ENCODE measurements at regions not wholly inside any gene's neighbourhood (a gene's known extent, or its start where the extent isn't known, plus 50 kb on each side); places are given as distances from the start of the nearest gene placed in this dataset.
"Not testable (repeated sequence)": the region's sequence is repeated elsewhere in the genome, so short reads cannot be mapped to it uniquely, and the experiment has no call there.

GRCh38 chr10:106296750-106297392 is 867.6 kb downstream of the SORCS1 start:
- no peak for DNase-seq (ENCODE audit: low spot score)

- DNase-seq (ENCODE audit: low spot score) = no peak
Measured at GRCh38 chr10:106284802-106285587, 879.5 kb downstream of the SORCS1 start.

GRCh38 chr10:106280896-106281460 is 883.5 kb downstream of the SORCS1 start:
- DNase-seq (ENCODE audit: low spot score) = no peak

- DNase-seq (ENCODE audit: low spot score) = no peak
Measured at GRCh38 chr10:106278383-106278782, 886.1 kb downstream of the SORCS1 start.

- DNase-seq (ENCODE audit: low spot score) = no peak
Measured at GRCh38 chr10:106271237-106271636, 893.3 kb downstream of the SORCS1 start.

GRCh38 chr10:106268000-106268399 is 896.5 kb downstream of the SORCS1 start:
- DNase-seq (ENCODE audit: low spot score) = no peak

- no peak for DNase-seq (ENCODE audit: low spot score)
Measured at GRCh38 chr10:106267591-106267990, 896.9 kb downstream of the SORCS1 start.

GRCh38 chr10:106257432-106257831 is 907.1 kb downstream of the SORCS1 start:
- not testable (repeated sequence) for DNase-seq (ENCODE audit: low spot score)

- DNase-seq (ENCODE audit: low spot score) = no peak
Measured at GRCh38 chr10:106255111-106255678, 909.3 kb downstream of the SORCS1 start.

GRCh38 chr10:106254071-106254470 is 910.4 kb downstream of the SORCS1 start:
- DNase-seq (ENCODE audit: low spot score) = no peak

- no peak for DNase-seq (ENCODE audit: low spot score)
Measured at GRCh38 chr10:106252541-106252940, 912.0 kb downstream of the SORCS1 start.

GRCh38 chr10:106251573-106251972 is 912.9 kb downstream of the SORCS1 start:
- no peak for DNase-seq (ENCODE audit: low spot score)

- DNase-seq (ENCODE audit: low spot score) = no peak
Measured at GRCh38 chr10:106242301-106242700, 922.2 kb downstream of the SORCS1 start.

GRCh38 chr10:106226828-106227227 is 937.7 kb downstream of the SORCS1 start:
- no peak for DNase-seq (ENCODE audit: low spot score)

GRCh38 chr10:106226142-106226541 is 938.4 kb downstream of the SORCS1 start:
- no peak for DNase-seq (ENCODE audit: low spot score)

GRCh38 chr10:106224676-106225075 is 939.8 kb downstream of the SORCS1 start:
- DNase-seq (ENCODE audit: low spot score) = no peak

- no peak for DNase-seq (ENCODE audit: low spot score)
Measured at GRCh38 chr10:106217627-106218026, 946.9 kb downstream of the SORCS1 start.

- no peak for DNase-seq (ENCODE audit: low spot score)
Measured at GRCh38 chr10:106216085-106216484, 948.4 kb downstream of the SORCS1 start.

GRCh38 chr10:106214243-106214642 is 950.3 kb downstream of the SORCS1 start:
- DNase-seq (ENCODE audit: low spot score) = no peak

- DNase-seq (ENCODE audit: low spot score) = no peak
Measured at GRCh38 chr10:106213493-106213892, 951.0 kb downstream of the SORCS1 start.

- no peak for DNase-seq (ENCODE audit: low spot score)
Measured at GRCh38 chr10:106198275-106198674, 966.2 kb downstream of the SORCS1 start.

- no peak for DNase-seq (ENCODE audit: low spot score)
Measured at GRCh38 chr10:106189292-106189691, 975.2 kb downstream of the SORCS1 start.

- DNase-seq (ENCODE audit: low spot score) = no peak
Measured at GRCh38 chr10:106185951-106186350, 978.6 kb downstream of the SORCS1 start.
